GM21390 (cell line): ENCODE measurements at regions not wholly inside any gene's neighbourhood (a gene's known extent, or its start where the extent isn't known, plus 50 kb on each side); places are given as distances from the start of the nearest gene placed in this dataset.

Source experiments
- ATAC-seq: cut with Tn5 transposase; IDR thresholded peaks from one replicate; pipeline ENCODE4 v1.9.1; 2021; ENCODE audit not compliant: unreplicated experiment

GRCh38 chr11:10641912-10642697 lies 51.5 kb downstream of the IRAG1 start:
- ATAC-seq = peak; percentile 8

- peak; percentile 82 for ATAC-seq
Measured at GRCh38 chr11:10641177-10641911, 52.2 kb downstream of the IRAG1 start.

GRCh38 chr11:10640308-10640707 lies 53.2 kb downstream of the IRAG1 start:
- ATAC-seq = no peak

GRCh38 chr11:10639350-10639749 lies 54.2 kb downstream of the IRAG1 start:
- no peak for ATAC-seq

GRCh38 chr11:10638316-10638925 lies 55.1 kb downstream of the IRAG1 start:
- ATAC-seq = no peak

GRCh38 chr11:10637731-10638151 lies 55.8 kb downstream of the IRAG1 start:
- ATAC-seq = no peak

GRCh38 chr11:10634407-10634806 lies 59.1 kb downstream of the IRAG1 start:
- ATAC-seq = no peak

- no peak for ATAC-seq
Measured at GRCh38 chr11:10633261-10633660, 60.3 kb downstream of the IRAG1 start.

GRCh38 chr11:10632483-10632882 lies 61.1 kb downstream of the IRAG1 start:
- no peak for ATAC-seq

- no peak for ATAC-seq
Measured at GRCh38 chr11:10631761-10632160, 61.8 kb downstream of the IRAG1 start.

GRCh38 chr11:10629411-10630002 lies 61.0 kb upstream of the LYVE1 start:
- no peak for ATAC-seq

- no peak for ATAC-seq
Measured at GRCh38 chr11:10628508-10629236, 60.2 kb upstream of the LYVE1 start.

- no peak for ATAC-seq
Measured at GRCh38 chr11:10627816-10628215, 59.4 kb upstream of the LYVE1 start.

- no peak for ATAC-seq
Measured at GRCh38 chr11:10627291-10627690, 58.8 kb upstream of the LYVE1 start.

GRCh38 chr11:10625982-10626311 lies 57.5 kb upstream of the LYVE1 start:
- no peak for ATAC-seq

GRCh38 chr11:10625281-10625981 lies 57.0 kb upstream of the LYVE1 start:
- no peak for ATAC-seq

GRCh38 chr11:10623797-10624761 lies 55.6 kb upstream of the LYVE1 start:
- ATAC-seq = no peak

GRCh38 chr11:10622957-10623791 lies 54.7 kb upstream of the LYVE1 start:
- no peak for ATAC-seq
